Glomerular endothelial cell (primary cell): ENCODE measurements at regions not wholly inside any gene's neighbourhood (a gene's known extent, or its start where the extent isn't known, plus 50 kb on each side); places are given as distances from the start of the nearest gene placed in this dataset.
"Not testable (repeated sequence)": the region's sequence is repeated elsewhere in the genome, so short reads cannot be mapped to it uniquely, and the experiment has no call there.

ENCODE experiments used
- DNase-seq: peaks from one replicate; pipeline ENCODE4 v3.0.0-alpha.2; 2011; ENCODE audit warnings: low read depth, low spot score; ENCODE audit errors: extremely low read depth

DNA sequence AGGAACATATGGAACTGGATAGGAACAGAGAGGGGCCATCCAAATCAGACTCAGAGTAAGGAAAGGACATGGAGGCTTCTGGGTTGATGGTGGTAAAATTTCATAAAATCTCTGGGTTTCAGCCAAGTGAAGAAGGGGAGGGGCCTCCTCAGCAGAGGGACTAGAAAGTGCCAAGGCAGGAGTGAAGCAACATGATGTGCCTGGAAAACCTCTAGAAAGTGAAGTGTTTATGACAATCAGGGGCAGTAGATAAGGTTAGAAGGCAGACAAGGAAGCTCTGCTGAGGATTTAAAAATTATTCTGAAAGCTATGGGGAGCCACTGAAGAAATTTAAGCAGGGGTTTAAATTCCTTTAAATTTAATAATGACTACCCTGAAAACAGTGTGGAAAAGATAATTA lies 126.0 kb upstream of the TENT5A start:
- DNase-seq = no peak

DNA sequence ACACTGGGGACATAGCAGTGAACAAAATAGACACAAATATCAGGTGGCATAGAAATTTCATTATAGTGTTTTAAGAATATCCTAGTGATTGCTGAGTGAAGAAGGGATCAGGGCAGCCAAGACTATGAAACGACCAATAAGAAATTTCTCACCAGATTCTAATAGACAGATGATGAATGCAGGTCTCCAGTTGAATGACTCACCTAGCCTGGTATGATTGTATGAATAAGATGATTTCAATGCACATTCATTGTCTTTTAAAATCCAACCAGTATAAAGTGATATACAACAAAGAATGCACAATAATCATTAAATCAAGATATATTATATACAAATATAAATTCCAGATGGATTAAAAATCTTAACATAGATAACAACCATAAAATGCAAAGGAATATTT lies 124.5 kb upstream of the TENT5A start:
- DNase-seq = no peak

DNA sequence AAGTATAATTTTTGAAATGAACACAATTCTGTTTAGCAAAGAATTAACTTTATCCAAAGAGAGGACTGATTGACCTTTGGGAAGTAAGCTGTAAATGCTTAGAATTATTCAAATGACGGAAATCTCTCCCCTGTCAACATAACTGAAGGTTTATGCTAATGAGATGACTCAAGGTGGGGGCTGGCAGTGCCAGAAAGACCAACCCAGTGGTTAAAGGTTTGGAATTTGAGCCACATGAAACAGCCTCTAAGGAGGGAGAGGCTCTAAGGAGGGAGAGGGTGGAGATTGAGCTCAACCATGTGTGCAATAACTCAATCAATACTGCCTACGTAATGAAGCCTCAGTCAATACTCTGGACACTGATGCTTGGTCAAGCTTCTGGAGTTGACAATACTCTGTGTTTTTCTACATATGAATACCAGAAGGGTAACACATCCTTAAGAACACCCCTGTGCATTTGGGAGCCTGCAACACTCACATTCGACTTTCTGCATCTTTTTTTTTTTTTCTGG lies 123.4 kb upstream of the TENT5A start:
- DNase-seq = no peak

DNA sequence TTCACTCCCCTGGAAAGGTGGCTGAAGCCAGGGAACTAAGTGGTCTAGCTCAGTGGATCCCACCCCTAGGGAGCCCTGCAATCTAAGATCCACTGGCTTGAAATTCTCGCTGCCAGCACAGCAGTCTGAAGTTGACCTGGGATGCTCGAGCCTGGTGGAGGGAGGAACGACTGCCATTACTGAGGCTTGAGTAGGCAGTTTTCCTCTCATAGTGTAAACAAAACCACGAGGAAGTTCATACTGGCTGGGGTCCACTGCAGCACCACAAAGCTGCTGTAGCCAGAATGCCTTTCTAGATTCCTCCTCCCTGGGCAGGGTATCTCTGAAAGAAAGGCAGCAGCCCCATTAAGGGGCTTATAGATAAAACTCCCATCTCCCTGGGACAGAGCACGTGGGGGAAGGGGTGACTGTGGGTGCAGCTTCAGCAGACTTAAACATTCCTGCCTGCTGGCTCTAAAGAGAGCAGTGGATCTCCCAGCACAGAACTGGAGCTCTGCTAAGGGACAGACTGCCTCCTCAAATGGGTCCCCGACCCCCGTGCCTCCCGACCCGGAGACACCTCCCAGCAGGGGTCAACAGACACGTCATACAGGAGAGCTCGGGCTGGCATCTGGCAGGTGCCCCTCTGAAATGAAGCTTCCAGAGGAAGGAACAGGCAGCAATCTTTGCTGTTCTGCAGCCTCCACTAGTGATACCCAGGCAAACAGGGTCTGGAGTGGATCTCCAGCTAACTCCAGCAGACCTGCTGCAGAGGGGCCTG lies 117.4 kb upstream of the TENT5A start:
- not testable (repeated sequence) for DNase-seq

DNA sequence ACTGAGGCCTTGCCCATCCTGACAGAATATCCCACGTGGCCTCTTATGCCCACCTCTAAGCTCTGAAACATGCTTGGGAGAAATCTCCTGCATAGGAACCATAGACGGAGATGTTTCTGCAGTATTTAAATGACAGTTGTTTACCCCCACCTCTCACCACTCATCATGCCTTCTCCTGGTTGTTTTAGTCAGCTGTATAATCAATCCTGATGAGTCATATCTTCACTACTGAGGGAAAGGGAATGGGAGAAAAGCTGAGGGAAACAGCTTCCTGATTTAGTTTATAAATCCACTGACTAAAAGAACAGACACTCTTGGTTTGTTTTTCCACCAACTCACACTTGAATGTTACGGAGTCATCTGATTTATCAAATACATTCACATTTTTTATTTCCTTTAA lies 113.2 kb upstream of the TENT5A start:
- DNase-seq = peak; percentile 51

DNA sequence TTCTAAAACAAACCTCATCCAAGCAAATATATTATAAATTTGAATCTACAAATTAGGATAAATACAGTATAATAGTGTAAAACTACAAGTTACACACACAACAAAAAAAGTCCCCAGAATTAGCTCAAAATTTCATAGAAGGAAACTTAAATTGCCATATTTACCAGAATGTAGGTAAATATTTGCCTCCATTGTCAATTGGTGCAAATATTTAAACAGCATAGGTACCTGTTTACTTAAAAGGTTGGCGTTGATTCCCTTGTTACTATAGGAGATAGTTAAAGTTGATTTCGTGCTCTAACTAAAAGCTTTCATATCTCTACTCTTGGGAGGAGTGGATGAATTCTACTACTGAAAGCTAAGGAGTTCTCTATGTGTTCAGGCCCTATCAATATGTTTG lies 111.6 kb upstream of the TENT5A start:
- no peak for DNase-seq

DNA sequence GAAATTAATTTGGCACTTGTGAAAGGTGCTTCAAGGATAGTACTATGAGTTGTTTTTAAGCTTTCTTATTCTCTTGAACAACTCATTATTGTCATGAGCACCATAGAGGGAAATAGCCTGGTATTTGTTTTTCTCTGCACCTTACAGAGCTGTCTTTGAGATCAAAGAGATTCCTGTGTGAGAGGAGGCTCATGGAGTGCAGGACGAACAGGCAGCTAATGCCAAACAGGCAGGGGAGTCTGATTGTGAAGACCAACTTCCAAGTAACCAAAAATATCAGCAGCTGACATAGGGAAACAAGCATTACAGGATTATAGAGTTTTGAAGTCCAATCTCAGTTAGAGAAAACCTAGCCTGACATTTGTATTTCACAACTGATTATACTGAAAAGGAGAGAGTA lies 110.6 kb upstream of the TENT5A start:
- no peak for DNase-seq

DNA sequence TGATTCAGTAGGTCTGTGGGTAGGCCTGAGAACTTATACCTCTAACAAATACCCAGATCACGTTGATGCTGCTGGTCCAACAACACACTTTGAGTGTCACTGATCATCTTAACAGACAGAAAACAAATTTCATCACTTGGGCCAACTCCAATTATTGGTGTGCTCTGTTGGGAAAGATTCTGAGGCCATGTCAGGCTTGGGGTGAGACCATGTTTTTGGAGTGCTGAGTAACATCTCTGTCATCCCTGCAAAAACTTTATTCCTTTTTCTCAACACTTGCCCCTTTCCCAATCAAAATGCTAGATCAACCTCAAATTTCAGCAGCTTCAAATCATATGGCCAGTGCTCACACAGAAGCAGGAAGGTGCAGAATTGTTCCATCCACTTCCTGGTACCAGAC lies 108.8 kb upstream of the TENT5A start:
- DNase-seq = no peak

DNA sequence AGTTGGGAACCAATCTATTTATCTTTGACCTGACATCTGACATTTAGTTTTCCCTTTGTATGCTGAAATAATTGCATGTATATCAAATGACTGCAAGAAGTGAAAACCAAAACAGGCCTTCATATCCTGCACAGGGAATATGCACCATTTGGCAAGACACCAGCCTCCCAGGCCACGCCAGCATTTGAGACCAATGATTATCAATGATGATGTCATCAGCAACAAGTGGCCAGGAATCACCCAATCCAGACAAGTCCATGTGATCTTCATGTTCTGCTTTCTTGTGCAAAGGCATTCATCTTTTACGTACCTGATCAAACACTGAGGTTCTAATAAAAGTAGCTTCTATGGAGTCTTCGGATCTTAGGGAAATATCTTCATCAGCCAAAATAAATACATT lies 107.4 kb upstream of the TENT5A start:
- no peak for DNase-seq

DNA sequence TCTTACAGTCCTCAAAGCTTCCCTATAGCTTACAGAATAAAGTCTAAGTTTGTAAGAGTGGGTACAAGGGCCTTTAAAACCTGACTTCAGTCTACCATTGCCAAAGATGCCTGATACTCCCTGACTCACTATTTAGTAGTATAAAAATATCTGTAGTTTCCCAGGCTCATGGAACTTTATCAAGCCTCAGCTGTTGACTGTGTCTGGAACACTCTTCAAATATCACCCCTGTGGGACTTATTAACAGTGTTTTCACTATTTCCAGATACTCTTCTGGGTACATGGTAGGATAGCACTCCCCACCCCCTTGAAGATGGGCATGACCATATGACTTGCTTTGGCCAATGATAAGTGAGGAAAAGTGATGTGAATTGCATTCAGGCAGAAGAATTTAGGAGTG lies 105.3 kb upstream of the TENT5A start:
- no peak for DNase-seq

DNA sequence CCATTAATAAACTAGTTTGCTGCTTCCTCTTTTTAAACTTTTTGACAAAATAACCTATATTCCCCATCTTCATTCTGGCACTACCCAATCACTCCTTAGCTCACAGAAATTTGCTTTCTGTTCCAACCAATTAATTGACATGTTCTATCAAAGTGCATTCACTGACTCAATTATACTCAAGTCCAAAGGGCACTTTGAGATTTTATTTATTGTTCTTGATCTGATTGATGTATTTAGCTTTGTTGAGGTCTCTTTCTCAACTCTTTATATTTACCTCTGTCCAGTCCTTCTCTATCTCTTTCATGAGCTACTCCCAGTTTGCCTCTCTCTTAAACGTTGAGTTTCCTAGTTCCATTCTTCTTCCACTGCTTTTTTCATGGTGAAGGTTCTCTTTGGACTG lies 104.4 kb upstream of the TENT5A start:
- DNase-seq = no peak

DNA sequence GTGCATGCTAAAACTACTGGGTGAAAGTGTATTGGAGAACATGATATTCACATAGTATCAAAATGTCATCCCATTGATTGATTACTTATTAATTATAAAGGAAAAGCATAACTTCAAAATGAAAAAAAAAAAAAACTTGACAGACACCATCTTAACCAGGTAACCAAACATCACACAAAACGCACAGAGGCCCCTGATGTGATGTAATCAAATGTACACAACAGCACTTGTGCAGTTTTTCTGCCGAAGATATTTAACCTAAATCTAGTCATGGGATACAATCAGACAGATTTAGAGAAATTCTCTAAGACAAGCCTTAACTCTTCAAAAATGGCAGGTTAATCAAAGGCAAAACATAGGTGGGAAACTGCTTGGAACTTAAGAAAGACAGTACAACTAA lies 102.0 kb upstream of the TENT5A start:
- no peak for DNase-seq

DNA sequence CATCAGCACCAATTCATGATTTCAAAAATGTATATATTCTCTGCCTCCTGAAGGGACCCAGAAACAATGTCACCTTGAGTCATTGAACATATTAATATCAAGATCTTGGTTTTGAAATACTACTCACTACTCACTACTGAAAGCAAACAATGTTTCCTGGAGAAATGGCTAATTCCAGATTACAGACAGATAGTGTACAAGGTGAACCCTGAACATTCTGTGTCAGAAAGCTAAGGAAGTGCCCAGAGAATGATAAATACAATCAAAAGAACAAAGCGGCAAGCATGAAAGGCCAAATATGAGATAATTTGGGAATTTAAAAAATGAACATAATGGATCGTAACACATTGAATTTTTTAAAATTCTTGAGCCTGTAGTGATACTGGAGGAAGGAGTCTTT lies 101.5 kb upstream of the TENT5A start:
- DNase-seq = no peak

DNA sequence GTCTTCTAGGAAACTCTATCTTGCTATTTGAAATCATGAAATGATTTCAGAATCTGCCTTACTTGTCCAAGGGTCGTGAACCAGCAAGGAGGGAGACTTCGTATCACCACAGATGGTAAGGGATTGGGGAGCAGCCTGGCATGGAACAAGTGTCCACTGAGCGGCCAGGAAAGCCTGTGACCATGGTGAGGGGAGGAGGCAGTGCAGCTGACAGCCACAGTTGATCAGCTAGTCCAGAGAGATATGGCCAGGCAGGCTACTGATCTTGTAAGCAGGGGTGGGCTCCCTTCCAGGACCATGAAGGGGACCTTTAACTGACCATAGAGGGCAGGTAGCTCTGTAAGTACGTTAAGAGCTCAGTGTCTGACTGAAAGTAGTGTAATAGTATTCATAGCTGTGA lies 96.8 kb upstream of the TENT5A start:
- DNase-seq = no peak

DNA sequence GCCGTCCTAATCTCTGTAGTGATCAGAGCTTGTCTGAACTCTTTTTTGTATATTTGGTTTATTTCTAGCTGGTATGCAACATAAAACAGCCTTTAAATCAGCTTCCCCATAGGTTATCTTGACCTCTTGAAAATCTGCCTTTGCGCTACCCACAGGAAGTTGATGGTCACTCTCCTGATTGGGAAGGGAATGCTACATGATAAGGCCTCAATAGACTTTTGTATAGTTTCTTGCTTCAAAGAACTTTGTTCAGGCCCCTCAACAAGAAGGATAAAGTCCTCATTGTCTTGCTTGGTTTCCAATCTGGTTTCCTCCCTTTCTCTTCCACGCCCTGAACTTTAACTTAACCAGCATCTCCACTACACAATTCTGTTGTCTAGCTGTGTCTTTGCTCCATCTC lies 95.4 kb upstream of the TENT5A start:
- no peak for DNase-seq

DNA sequence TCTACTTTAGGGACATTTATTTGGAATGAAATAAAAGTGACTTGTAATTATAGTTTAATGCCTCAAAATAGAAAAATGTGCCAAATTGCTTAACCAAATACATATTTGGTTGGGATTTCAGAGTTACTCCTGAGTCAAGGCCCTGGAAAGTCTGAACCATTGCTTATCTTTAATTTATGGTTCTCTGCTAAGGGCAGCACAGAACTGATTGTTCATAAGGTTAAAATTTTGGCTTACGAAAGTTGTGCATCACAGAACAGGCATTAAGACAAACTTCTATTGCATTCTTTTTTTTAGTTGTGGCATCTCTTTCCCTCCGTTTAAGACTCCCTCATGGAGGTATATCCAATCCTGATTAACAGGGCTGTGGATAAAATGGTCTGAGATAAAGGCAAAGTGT lies 92.2 kb upstream of the TENT5A start:
- DNase-seq = no peak

DNA sequence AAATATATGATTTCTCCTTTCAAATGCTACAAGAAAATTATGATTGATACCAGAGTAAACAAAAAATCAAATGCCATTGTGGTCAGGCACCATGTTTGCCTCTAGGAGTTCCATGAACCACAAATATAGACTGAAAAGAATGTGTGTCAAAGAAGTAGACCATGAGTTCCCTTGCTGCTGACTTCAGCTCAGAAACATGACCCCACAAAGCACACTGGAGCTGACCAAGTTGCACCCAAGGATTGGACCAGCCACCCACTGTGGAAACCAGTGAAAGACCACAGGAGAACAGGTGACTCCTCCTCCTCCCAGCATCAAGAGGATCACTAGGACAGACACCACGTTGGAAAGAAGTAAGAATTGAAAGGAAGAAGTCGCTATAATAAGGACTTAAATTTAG lies 90.8 kb upstream of the TENT5A start:
- DNase-seq = no peak

DNA sequence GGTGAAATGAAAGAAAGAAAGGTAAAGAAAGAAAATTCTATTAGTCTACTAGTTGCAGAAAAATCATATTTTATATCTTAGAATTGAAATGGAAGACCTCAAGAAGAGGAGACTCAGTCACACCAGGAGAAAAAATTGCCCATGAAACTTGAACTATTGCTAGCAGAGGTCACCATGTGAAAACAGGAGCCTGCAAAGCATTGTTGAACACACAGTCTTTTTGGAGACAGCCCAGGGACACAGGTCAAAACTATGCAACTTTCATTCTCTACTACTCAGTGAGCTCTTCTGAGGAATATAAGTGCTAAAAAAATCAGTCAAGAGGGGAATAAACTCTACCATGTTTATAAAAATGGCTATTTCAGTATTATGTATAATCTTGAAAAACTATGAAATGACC lies 89.8 kb upstream of the TENT5A start:
- no peak for DNase-seq

DNA sequence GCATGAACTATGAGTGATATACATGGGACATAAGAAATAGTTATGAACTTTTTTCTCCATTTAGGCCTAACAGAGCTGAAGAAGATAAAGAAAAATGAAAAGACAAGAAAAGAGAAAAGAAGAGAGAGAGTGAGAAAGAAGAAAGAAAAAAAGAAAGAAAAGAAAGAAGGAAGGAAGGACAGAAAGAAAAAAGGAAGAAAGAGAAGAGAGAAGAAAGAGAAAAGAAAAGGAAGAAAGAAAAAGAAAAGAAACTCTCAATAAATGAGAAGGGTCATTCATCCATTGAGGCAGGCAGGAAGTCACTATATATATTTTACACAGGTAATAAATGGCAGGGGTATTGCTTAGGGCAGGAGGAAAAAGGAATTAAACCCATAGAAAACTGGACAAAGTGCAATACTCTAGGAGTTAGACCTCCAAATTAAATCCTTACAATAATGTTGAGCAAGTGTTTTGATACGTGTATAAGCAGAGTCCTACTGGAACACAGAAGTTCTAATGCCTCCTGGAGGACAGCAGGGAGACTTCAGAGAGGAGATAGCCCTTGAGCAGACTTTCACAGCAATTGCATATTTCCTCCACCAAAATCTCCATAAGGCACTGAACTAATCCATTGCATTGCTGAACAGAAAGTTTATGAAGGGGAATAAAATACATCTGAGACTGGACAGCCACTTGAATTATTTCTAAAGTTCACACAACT lies 86.4 kb upstream of the TENT5A start:
- DNase-seq = no peak

DNA sequence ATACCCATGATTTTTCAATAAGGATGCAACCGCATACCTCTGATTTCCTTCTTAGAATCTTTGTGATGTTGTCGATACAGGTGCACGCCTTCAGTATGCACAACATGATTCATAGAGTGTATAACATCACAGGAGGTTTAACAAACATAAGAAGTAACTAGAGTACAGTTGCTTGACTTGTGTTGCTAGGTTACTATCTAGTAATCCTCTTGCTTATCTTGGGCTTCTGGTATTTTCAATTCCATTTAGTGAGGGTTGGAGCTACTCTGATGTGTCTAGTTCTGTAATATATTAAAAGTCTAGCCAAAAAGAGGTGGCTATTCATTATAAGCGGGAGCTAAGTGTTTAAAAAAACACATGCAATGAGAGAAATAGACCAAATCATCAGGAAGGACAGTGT lies 85.5 kb upstream of the TENT5A start:
- DNase-seq = no peak

DNA sequence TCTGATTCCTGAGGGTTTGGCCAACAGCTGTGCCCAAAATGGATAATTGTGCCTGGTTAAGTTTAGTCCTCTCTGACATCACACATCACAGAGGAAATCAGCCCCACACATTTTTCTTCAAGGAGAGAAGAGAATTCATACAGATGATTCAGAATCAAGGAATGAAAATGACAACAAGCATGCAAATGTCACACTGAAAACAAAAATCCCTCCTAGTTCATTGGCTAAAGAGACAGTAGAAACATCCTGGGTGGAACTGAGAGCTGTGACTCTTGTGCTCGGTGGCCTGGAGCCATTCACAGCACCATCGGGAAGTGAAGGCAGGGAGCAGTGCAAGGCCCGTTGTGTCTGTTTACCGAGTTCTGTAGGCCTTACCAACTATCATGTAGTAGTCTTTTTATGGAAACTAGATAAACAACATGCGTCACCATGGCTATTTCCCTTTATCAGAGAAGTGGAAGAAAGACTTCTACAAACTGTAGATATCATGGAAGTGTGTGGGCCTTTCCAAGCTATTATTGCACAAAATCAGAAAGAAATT lies 81.7 kb upstream of the TENT5A start:
- no peak for DNase-seq

DNA sequence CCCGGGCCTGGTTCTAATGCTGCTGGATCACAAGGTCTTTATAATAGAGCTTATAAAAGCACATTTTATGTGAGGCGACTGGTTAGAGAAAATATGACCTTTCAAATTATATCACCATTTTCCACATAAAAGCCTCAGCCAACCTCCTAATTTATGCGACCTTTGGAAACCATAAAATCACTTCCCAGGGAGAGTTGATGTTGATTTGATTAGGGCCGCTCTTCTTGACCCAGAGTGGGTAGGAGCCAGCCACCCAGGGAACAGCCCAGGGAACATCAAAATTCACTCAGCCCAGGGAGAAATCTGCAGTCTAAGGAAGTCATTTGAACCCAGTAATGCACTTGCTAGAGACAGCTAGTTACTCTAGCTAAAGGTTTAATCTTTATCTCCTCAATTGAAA lies 79.8 kb upstream of the TENT5A start:
- DNase-seq = no peak
